ENCODE measurements at regions not wholly inside any gene's neighbourhood (a gene's known extent, or its start where the extent isn't known, plus 50 kb on each side); places are given as distances from the start of the nearest gene placed in this dataset.

DNA sequence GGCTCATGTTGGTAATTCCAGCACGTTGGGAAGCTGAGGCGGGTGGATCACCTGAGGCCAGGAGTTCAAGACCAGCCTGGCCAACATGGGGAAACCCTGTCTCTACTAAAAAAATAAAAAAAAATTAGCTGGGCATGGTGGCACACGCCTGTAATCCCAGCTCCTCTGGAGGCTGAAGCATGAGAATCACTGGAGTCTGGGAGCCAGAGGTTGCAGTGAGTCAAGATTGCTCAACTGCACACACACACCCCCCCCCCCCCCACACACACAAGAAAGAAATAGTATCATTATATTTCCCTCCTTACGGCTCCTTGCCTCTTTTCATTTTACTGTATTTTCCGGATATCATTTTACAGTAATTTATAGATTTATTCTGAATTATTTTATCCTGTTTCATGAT lies 963.1 kb upstream of the GOT2 start:
- no peaks in the 10 kb centered on the region for H4K20me1 ChIP-seq
- no peak overlapping the region for H3K27ac ChIP-seq
- H3K36me3 ChIP-seq = no peaks in the 10 kb centered on the region
- H3K4me1 ChIP-seq = no peaks in the 10 kb centered on the region
- no peaks in the 10 kb centered on the region for H3K27me3 ChIP-seq
- H3K9ac ChIP-seq = no peak overlapping the region
- H3K4me2 ChIP-seq = no peak overlapping the region
- no peaks in the 10 kb centered on the region for H3K9me3 ChIP-seq
- H3K4me3 ChIP-seq = no peak overlapping the region
- TF ChIP-seq Cebpa-rat (IDR thresholded peaks at IDR 0.05) = no peak

GRCh38 chr16:59696495-59696894 lies 962.4 kb upstream of the GOT2 start:
- no peaks in the 10 kb centered on the region for H3K36me3 ChIP-seq
- H3K9me3 ChIP-seq = no peaks in the 10 kb centered on the region
- no peak overlapping the region for H3K9ac ChIP-seq
- H3K27ac ChIP-seq = no peak overlapping the region
- H3K4me1 ChIP-seq = no peaks in the 10 kb centered on the region
- no peak overlapping the region for H3K4me2 ChIP-seq
- H4K20me1 ChIP-seq = no peaks in the 10 kb centered on the region
- no peak overlapping the region for H3K4me3 ChIP-seq
- H3K27me3 ChIP-seq = no peaks in the 10 kb centered on the region
- TF ChIP-seq Cebpa-rat (IDR thresholded peaks at IDR 0.05) = no peak

- no peak overlapping the region for H3K4me3 ChIP-seq
- peaks cover 18% of the 10 kb centered on the region for H3K9me3 ChIP-seq
- H3K27me3 ChIP-seq = no peaks in the 10 kb centered on the region
- H3K9ac ChIP-seq = no peak overlapping the region
- no peaks in the 10 kb centered on the region for H3K4me1 ChIP-seq
- no peak for TF ChIP-seq Cebpa-rat (IDR thresholded peaks at IDR 0.05)
- H4K20me1 ChIP-seq = no peaks in the 10 kb centered on the region
- no peak overlapping the region for H3K27ac ChIP-seq
- no peak overlapping the region for H3K4me2 ChIP-seq
- H3K36me3 ChIP-seq = no peaks in the 10 kb centered on the region
Measured at GRCh38 chr16:59690216-59690615, 956.1 kb upstream of the GOT2 start.

- Histone ChIP-seq H3K4me1 (no peaks in the 10 kb centered on the region), H3K9me3 (peaks cover 19% of the 10 kb centered on the region), H3K27me3 (no peaks in the 10 kb centered on the region), H3K36me3 (no peaks in the 10 kb centered on the region), H3K27ac (no peak overlapping the region), H3K4me3 (no peak overlapping the region), H3K4me2 (no peak overlapping the region), H3K9ac (no peak overlapping the region), H4K20me1 (no peaks in the 10 kb centered on the region)
- no peak for TF ChIP-seq Cebpa-rat (IDR thresholded peaks at IDR 0.05)
Measured at GRCh38 chr16:59688006-59688405, 953.9 kb upstream of the GOT2 start.

DNA sequence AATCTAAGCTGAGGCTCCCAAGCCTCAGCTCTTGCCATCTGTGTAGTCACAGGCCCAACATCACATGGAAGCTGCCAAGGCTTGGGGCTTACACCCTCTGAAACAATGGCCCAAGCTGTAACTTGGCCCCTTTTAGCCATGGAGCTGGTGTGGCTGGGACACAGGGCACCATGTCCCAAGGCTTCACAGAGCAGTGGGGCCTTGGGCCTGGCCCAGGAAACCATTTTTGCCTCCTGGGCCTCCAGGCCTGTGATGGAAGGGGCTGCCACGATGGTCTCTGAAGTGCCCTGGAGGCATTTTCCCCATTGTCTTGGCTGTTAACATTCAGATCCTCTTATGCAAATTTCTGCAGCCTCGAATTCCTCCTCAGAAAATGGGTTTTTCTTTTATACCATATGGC lies 952.3 kb upstream of the GOT2 start:
- H3K27ac ChIP-seq = no peak overlapping the region
- H3K4me1 ChIP-seq = no peaks in the 10 kb centered on the region
- no peaks in the 10 kb centered on the region for H4K20me1 ChIP-seq
- H3K9ac ChIP-seq = no peak overlapping the region
- no peak overlapping the region for H3K4me2 ChIP-seq
- TF ChIP-seq Cebpa-rat (IDR thresholded peaks at IDR 0.05) = no peak
- no peaks in the 10 kb centered on the region for H3K27me3 ChIP-seq
- H3K9me3 ChIP-seq = peaks cover 19% of the 10 kb centered on the region
- no peak overlapping the region for H3K4me3 ChIP-seq
- H3K36me3 ChIP-seq = no peaks in the 10 kb centered on the region

DNA sequence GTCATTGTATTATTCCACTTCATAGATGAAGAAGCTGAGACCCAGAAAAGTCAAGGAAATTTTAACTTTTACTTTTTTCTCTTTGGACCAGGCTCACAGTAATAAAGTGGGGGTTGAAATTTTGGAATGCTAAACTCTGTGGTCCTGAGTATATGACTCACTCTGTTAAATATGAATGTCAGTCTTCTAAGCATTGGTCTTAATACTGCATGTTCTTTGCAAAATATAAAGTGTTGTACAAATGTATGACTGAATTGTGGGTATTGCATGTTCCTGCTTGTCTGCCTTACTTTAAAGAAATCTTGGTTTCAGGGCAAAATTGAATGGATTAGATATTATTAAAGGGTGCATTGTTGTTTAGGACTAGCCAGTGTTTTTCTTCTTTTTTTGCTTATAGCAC lies 950.8 kb upstream of the GOT2 start:
- no peak overlapping the region for H3K4me3 ChIP-seq
- TF ChIP-seq Cebpa-rat (IDR thresholded peaks at IDR 0.05) = no peak
- no peaks in the 10 kb centered on the region for H3K4me1 ChIP-seq
- no peak overlapping the region for H3K4me2 ChIP-seq
- no peaks in the 10 kb centered on the region for H3K36me3 ChIP-seq
- no peaks in the 10 kb centered on the region for H4K20me1 ChIP-seq
- peaks cover 19% of the 10 kb centered on the region for H3K9me3 ChIP-seq
- H3K27me3 ChIP-seq = no peaks in the 10 kb centered on the region
- no peak overlapping the region for H3K9ac ChIP-seq
- H3K27ac ChIP-seq = no peak overlapping the region

GRCh38 chr16:59683709-59684108 lies 949.6 kb upstream of the GOT2 start:
- Histone ChIP-seq H3K9ac (no peak overlapping the region), H3K27ac (no peak overlapping the region), H3K9me3 (peaks cover 19% of the 10 kb centered on the region), H3K4me1 (no peaks in the 10 kb centered on the region), H3K36me3 (no peaks in the 10 kb centered on the region), H4K20me1 (no peaks in the 10 kb centered on the region), H3K4me3 (no peak overlapping the region), H3K27me3 (no peaks in the 10 kb centered on the region), H3K4me2 (no peak overlapping the region)
- TF ChIP-seq Cebpa-rat (IDR thresholded peaks at IDR 0.05) = no peak

DNA sequence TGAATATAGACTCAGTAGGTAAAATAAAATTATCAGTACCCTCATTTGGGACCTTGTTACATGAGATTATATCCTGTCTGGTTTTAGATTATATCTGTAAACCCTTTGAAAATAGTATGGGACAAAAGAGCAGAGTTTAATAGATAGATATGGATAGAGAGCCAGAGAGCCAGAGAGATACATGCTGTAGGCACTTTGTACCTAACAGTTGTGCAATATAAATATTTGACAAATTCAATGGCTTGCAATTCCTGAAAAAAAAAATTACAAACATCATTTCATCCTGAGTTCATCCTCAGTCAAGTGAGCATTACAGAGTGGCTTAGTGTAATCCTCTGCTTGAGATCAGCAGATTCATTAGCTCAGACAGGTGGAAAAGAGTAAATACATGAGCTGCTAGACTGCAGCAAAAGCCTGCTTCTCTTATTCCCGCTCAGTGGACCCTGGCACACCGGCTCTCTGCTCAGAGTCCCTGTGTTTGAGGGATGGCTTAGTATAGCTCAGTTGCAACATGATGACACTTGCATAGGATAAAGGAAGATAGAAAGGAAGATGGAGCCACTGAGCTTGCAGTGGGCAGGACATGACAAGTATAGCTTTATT lies 931.6 kb upstream of the GOT2 start:
- Histone ChIP-seq H3K36me3 (no peaks in the 10 kb centered on the region), H3K27ac (no peak overlapping the region), H3K4me3 (no peak overlapping the region), H3K9me3 (no peaks in the 10 kb centered on the region), H4K20me1 (no peaks in the 10 kb centered on the region), H3K4me1 (no peaks in the 10 kb centered on the region), H3K9ac (no peak overlapping the region), H3K4me2 (no peak overlapping the region), H3K27me3 (no peaks in the 10 kb centered on the region)
- TF ChIP-seq Cebpa-rat (IDR thresholded peaks at IDR 0.05) = no peak

DNA sequence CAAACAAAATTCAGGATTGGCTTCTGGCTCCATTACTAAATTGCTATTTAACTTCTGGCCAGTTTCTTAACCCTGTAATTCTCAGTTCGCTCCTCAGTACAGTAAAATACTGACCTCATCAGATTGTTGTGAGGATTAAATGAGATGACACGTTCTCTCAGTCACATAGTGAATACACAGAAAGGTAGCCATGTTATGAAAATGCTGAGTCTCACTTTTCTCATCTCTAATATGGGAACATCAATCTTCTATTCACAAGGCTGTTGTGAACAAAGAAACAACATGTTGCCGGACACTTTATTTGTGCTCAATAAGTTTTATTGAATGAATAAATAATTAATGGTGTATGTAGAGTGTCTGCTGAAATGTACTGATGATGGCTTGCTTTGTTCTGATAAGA lies 924.5 kb upstream of the GOT2 start:
- H3K27ac ChIP-seq = no peak overlapping the region
- no peaks in the 10 kb centered on the region for H3K27me3 ChIP-seq
- H3K4me2 ChIP-seq = no peak overlapping the region
- H3K4me1 ChIP-seq = no peaks in the 10 kb centered on the region
- H3K9ac ChIP-seq = no peak overlapping the region
- no peaks in the 10 kb centered on the region for H3K36me3 ChIP-seq
- H3K9me3 ChIP-seq = no peaks in the 10 kb centered on the region
- no peak for TF ChIP-seq Cebpa-rat (IDR thresholded peaks at IDR 0.05)
- H4K20me1 ChIP-seq = no peaks in the 10 kb centered on the region
- no peak overlapping the region for H3K4me3 ChIP-seq

DNA sequence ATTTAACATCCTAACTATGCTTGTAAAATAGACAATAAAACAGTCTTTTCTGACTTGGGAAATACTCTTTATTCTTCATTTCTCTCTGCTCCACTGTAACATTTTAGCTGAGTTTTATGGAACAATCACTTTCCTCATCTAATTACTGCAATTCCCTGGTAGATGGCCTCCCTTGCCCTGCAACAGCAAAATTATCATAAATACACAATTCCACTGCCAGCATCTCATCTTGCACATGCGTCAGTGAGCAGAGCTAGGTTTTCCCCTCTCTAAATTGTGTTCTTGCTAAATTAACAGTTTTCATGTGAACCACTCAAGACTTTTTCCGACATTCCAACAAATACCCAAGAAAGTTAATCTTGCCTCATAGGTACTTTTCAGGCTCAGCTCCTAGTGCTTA lies 920.9 kb upstream of the GOT2 start:
- H3K4me1 ChIP-seq = no peaks in the 10 kb centered on the region
- TF ChIP-seq Cebpa-rat (IDR thresholded peaks at IDR 0.05) = no peak
- no peaks in the 10 kb centered on the region for H4K20me1 ChIP-seq
- no peak overlapping the region for H3K4me2 ChIP-seq
- H3K27me3 ChIP-seq = no peaks in the 10 kb centered on the region
- H3K9me3 ChIP-seq = peaks cover 3% of the 10 kb centered on the region
- no peak overlapping the region for H3K9ac ChIP-seq
- H3K27ac ChIP-seq = no peak overlapping the region
- H3K4me3 ChIP-seq = no peak overlapping the region
- no peaks in the 10 kb centered on the region for H3K36me3 ChIP-seq

GRCh38 chr16:59654455-59654854 lies 920.3 kb upstream of the GOT2 start:
- H3K4me3 ChIP-seq = no peak overlapping the region
- H3K4me2 ChIP-seq = no peak overlapping the region
- H4K20me1 ChIP-seq = no peaks in the 10 kb centered on the region
- TF ChIP-seq Cebpa-rat (IDR thresholded peaks at IDR 0.05) = no peak
- H3K27ac ChIP-seq = no peak overlapping the region
- no peaks in the 10 kb centered on the region for H3K36me3 ChIP-seq
- no peaks in the 10 kb centered on the region for H3K27me3 ChIP-seq
- no peaks in the 10 kb centered on the region for H3K4me1 ChIP-seq
- no peak overlapping the region for H3K9ac ChIP-seq
- peaks cover 7% of the 10 kb centered on the region for H3K9me3 ChIP-seq
